GM12875 (cell line): ENCODE measurements at regions not wholly inside any gene's neighbourhood (a gene's known extent, or its start where the extent isn't known, plus 50 kb on each side); places are given as distances from the start of the nearest gene placed in this dataset.
"Not testable (repeated sequence)": the region's sequence is repeated elsewhere in the genome, so short reads cannot be mapped to it uniquely, and the experiment has no call there.

Source experiments
- H3K4me3 ChIP-seq: one replicate; pipeline ENCODE4 v1.5.1; 2011; ENCODE audit warnings: low read depth, low read length, control low read depth
- TF ChIP-seq, protein P1 (sequence below): IDR thresholded peaks from 2 replicates; pipeline ENCODE4 v1.5.1; 2011; ENCODE audit warnings: low read depth, mild to moderate bottlenecking, control low read depth, inconsistent platforms, low read length, moderate library complexity, borderline replicate concordance; ENCODE audit not compliant: insufficient read depth

- TF ChIP-seq, protein P1, sequence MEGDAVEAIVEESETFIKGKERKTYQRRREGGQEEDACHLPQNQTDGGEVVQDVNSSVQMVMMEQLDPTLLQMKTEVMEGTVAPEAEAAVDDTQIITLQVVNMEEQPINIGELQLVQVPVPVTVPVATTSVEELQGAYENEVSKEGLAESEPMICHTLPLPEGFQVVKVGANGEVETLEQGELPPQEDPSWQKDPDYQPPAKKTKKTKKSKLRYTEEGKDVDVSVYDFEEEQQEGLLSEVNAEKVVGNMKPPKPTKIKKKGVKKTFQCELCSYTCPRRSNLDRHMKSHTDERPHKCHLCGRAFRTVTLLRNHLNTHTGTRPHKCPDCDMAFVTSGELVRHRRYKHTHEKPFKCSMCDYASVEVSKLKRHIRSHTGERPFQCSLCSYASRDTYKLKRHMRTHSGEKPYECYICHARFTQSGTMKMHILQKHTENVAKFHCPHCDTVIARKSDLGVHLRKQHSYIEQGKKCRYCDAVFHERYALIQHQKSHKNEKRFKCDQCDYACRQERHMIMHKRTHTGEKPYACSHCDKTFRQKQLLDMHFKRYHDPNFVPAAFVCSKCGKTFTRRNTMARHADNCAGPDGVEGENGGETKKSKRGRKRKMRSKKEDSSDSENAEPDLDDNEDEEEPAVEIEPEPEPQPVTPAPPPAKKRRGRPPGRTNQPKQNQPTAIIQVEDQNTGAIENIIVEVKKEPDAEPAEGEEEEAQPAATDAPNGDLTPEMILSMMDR = no peak
- H3K4me3 ChIP-seq = no peak overlapping the region
Measured at GRCh38 chr12:58668871-58669270, 251.4 kb downstream of the LRIG3 start.

- TF ChIP-seq, protein P1 = no peak
- H3K4me3 ChIP-seq = no peak overlapping the region
Measured at GRCh38 chr12:58670623-58671022, 249.7 kb downstream of the LRIG3 start.

GRCh38 chr12:58671196-58671595, 249.1 kb downstream of the LRIG3 start:
- H3K4me3 ChIP-seq = no peak overlapping the region
- TF ChIP-seq, protein P1 = no peak

GRCh38 chr12:58673021-58673420, 247.3 kb downstream of the LRIG3 start:
- no peak overlapping the region for H3K4me3 ChIP-seq
- TF ChIP-seq, protein P1 = no peak

DNA sequence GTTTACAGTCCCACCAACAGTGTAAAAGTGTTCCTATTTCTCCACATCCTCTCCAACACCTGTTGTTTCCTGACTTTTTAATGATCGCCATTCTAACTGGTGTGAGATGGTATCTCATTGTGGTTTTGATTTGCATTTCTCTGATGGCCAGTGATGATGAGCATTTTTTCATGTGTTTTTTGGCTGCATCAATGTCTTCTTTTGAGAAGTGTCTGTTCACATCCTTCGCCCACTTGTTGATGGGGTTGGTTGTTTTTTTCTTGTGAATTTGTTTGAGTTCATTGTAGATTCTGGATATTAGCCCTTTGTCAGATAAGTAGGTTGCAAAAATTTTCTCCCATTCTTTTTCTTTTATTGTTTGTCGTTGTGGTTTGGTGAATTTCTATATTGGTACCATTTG, 242.5 kb downstream of the LRIG3 start:
- H3K4me3 ChIP-seq = not testable (repeated sequence)

GRCh38 chr12:58678753-58679152, 241.6 kb downstream of the LRIG3 start:
- TF ChIP-seq, protein P1 = no peak
- H3K4me3 ChIP-seq = no peak overlapping the region

- TF ChIP-seq, protein P1 = no peak
- H3K4me3 ChIP-seq = no peak overlapping the region
Measured at GRCh38 chr12:58681730-58682129, 238.6 kb downstream of the LRIG3 start.

DNA sequence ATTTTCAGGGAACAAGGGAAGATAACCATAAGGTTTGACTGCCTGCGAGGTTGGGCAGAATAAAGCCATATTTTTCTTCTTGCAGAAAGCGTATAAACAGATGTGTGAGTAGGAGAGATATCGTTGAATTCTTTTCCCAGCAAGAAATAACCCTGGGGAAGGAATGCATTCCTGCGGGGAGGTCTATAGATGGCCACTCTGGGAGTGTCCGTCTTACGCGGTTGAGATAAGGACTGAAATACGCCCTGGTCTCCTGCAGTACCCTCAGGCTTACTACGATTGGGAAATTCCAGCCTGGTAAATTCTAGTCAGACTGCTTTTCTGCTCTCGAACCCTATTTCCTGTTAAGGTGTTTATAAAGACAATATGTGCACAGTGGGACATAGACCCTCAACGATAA, 225.0 kb downstream of the LRIG3 start:
- TF ChIP-seq, protein P1 = no peak
- no peak overlapping the region for H3K4me3 ChIP-seq
